ENCODE measurements at regions not wholly inside any gene's neighbourhood (a gene's known extent, or its start where the extent isn't known, plus 50 kb on each side); places are given as distances from the start of the nearest gene placed in this dataset.
"Not testable (repeated sequence)": the region's sequence is repeated elsewhere in the genome, so short reads cannot be mapped to it uniquely, and the experiment has no call there.

GRCh38 chr16:27627136-27627535, 77.2 kb downstream of the KATNIP start:
- H3K36me3 ChIP-seq (ENCODE audit: insufficient read depth, low read length) = no peaks in the 10 kb centered on the region
- H3K4me1 ChIP-seq (ENCODE audit: insufficient read depth, low read length) = peaks cover 8% of the 10 kb centered on the region
- no peak overlapping the region for H3K4me3 ChIP-seq (ENCODE audit: low read depth in 1 of 2, low read length in 2 of 2)
- no peaks in the 10 kb centered on the region for H3K9me3 ChIP-seq (ENCODE audit: low read length)
- no peak overlapping the region for H3K27ac ChIP-seq (ENCODE audit: low read depth, low read length)
- H3K9ac ChIP-seq (ENCODE audit: low read length) = no peak overlapping the region
- H3K27me3 ChIP-seq (ENCODE audit: control insufficient read depth in 1 of 2, insufficient read depth in 2 of 2, low read length in 2 of 2) = no peaks in the 10 kb centered on the region

- Histone ChIP-seq H3K9ac (ENCODE audit: low read length) (no peak overlapping the region), H3K4me3 (ENCODE audit: low read depth in 1 of 2, low read length in 2 of 2) (no peak overlapping the region), H3K36me3 (ENCODE audit: insufficient read depth, low read length) (no peaks in the 10 kb centered on the region), H3K27me3 (ENCODE audit: control insufficient read depth in 1 of 2, insufficient read depth in 2 of 2, low read length in 2 of 2) (no peaks in the 10 kb centered on the region), H3K9me3 (ENCODE audit: low read length) (no peaks in the 10 kb centered on the region), H3K4me1 (ENCODE audit: insufficient read depth, low read length) (peaks cover 8% of the 10 kb centered on the region), H3K27ac (ENCODE audit: low read depth, low read length) (no peak overlapping the region)
Measured at GRCh38 chr16:27628241-27628942, 78.4 kb downstream of the KATNIP start.

GRCh38 chr16:27628943-27629462, 79.1 kb downstream of the KATNIP start:
- not testable (repeated sequence) for H3K36me3 ChIP-seq (ENCODE audit: insufficient read depth, low read length); H3K27ac ChIP-seq (ENCODE audit: low read depth, low read length); H3K9ac ChIP-seq (ENCODE audit: low read length); H3K9me3 ChIP-seq (ENCODE audit: low read length); H3K4me3 ChIP-seq (ENCODE audit: low read depth in 1 of 2, low read length in 2 of 2); H3K27me3 ChIP-seq (ENCODE audit: control insufficient read depth in 1 of 2, insufficient read depth in 2 of 2, low read length in 2 of 2); H3K4me1 ChIP-seq (ENCODE audit: insufficient read depth, low read length)

GRCh38 chr16:27632216-27632615, 82.3 kb downstream of the KATNIP start:
- H3K27me3 ChIP-seq (ENCODE audit: control insufficient read depth in 1 of 2, insufficient read depth in 2 of 2, low read length in 2 of 2) = no peaks in the 10 kb centered on the region
- no peak overlapping the region for H3K27ac ChIP-seq (ENCODE audit: low read depth, low read length)
- no peaks in the 10 kb centered on the region for H3K36me3 ChIP-seq (ENCODE audit: insufficient read depth, low read length)
- H3K9ac ChIP-seq (ENCODE audit: low read length) = no peak overlapping the region
- no peaks in the 10 kb centered on the region for H3K4me1 ChIP-seq (ENCODE audit: insufficient read depth, low read length)
- no peaks in the 10 kb centered on the region for H3K9me3 ChIP-seq (ENCODE audit: low read length)
- H3K4me3 ChIP-seq (ENCODE audit: low read depth in 1 of 2, low read length in 2 of 2) = no peak overlapping the region

- Histone ChIP-seq H3K9ac (ENCODE audit: low read length) (no peak overlapping the region), H3K9me3 (ENCODE audit: low read length) (no peaks in the 10 kb centered on the region), H3K4me3 (ENCODE audit: low read depth in 1 of 2, low read length in 2 of 2) (no peak overlapping the region), H3K27me3 (ENCODE audit: control insufficient read depth in 1 of 2, insufficient read depth in 2 of 2, low read length in 2 of 2) (no peaks in the 10 kb centered on the region), H3K36me3 (ENCODE audit: insufficient read depth, low read length) (no peaks in the 10 kb centered on the region), H3K4me1 (ENCODE audit: insufficient read depth, low read length) (no peaks in the 10 kb centered on the region), H3K27ac (ENCODE audit: low read depth, low read length) (no peak overlapping the region)
Measured at GRCh38 chr16:27633221-27633620, 83.3 kb downstream of the KATNIP start.

- no peaks in the 10 kb centered on the region for H3K4me1 ChIP-seq (ENCODE audit: insufficient read depth, low read length)
- H3K27ac ChIP-seq (ENCODE audit: low read depth, low read length) = no peak overlapping the region
- H3K27me3 ChIP-seq (ENCODE audit: control insufficient read depth in 1 of 2, insufficient read depth in 2 of 2, low read length in 2 of 2) = no peaks in the 10 kb centered on the region
- no peak overlapping the region for H3K4me3 ChIP-seq (ENCODE audit: low read depth in 1 of 2, low read length in 2 of 2)
- H3K9me3 ChIP-seq (ENCODE audit: low read length) = no peaks in the 10 kb centered on the region
- H3K36me3 ChIP-seq (ENCODE audit: insufficient read depth, low read length) = no peaks in the 10 kb centered on the region
- H3K9ac ChIP-seq (ENCODE audit: low read length) = no peak overlapping the region
Measured at GRCh38 chr16:27633721-27634120, 83.8 kb downstream of the KATNIP start.

GRCh38 chr16:27634779-27635178, 84.8 kb downstream of the KATNIP start:
- Histone ChIP-seq H3K9me3 (ENCODE audit: low read length) (no peaks in the 10 kb centered on the region), H3K9ac (ENCODE audit: low read length) (no peak overlapping the region), H3K27ac (ENCODE audit: low read depth, low read length) (no peak overlapping the region), H3K4me3 (ENCODE audit: low read depth in 1 of 2, low read length in 2 of 2) (no peak overlapping the region), H3K36me3 (ENCODE audit: insufficient read depth, low read length) (no peaks in the 10 kb centered on the region), H3K4me1 (ENCODE audit: insufficient read depth, low read length) (no peaks in the 10 kb centered on the region), H3K27me3 (ENCODE audit: control insufficient read depth in 1 of 2, insufficient read depth in 2 of 2, low read length in 2 of 2) (no peaks in the 10 kb centered on the region)

- Histone ChIP-seq H3K27ac (ENCODE audit: low read depth, low read length) (no peak overlapping the region), H3K27me3 (ENCODE audit: control insufficient read depth in 1 of 2, insufficient read depth in 2 of 2, low read length in 2 of 2) (no peaks in the 10 kb centered on the region), H3K4me1 (ENCODE audit: insufficient read depth, low read length) (no peaks in the 10 kb centered on the region), H3K36me3 (ENCODE audit: insufficient read depth, low read length) (no peaks in the 10 kb centered on the region), H3K4me3 (ENCODE audit: low read depth in 1 of 2, low read length in 2 of 2) (no peak overlapping the region), H3K9me3 (ENCODE audit: low read length) (no peaks in the 10 kb centered on the region), H3K9ac (ENCODE audit: low read length) (no peak overlapping the region)
Measured at GRCh38 chr16:27636453-27637240, 86.7 kb downstream of the KATNIP start.

GRCh38 chr16:27638833-27639560, 89.1 kb downstream of the KATNIP start:
- H3K9me3 ChIP-seq (ENCODE audit: low read length) = no peaks in the 10 kb centered on the region
- no peaks in the 10 kb centered on the region for H3K27me3 ChIP-seq (ENCODE audit: control insufficient read depth in 1 of 2, insufficient read depth in 2 of 2, low read length in 2 of 2)
- no peaks in the 10 kb centered on the region for H3K4me1 ChIP-seq (ENCODE audit: insufficient read depth, low read length)
- no peaks in the 10 kb centered on the region for H3K36me3 ChIP-seq (ENCODE audit: insufficient read depth, low read length)
- H3K9ac ChIP-seq (ENCODE audit: low read length) = no peak overlapping the region
- no peak overlapping the region for H3K4me3 ChIP-seq (ENCODE audit: low read depth in 1 of 2, low read length in 2 of 2)
- H3K27ac ChIP-seq (ENCODE audit: low read depth, low read length) = no peak overlapping the region

- no peak overlapping the region for H3K4me3 ChIP-seq (ENCODE audit: low read depth in 1 of 2, low read length in 2 of 2)
Measured at GRCh38 chr16:27639561-27640276, 89.8 kb downstream of the KATNIP start.

GRCh38 chr16:27640277-27640600, 90.3 kb downstream of the KATNIP start:
- no peaks in the 10 kb centered on the region for H3K27me3 ChIP-seq (ENCODE audit: control insufficient read depth in 1 of 2, insufficient read depth in 2 of 2, low read length in 2 of 2)
- no peak overlapping the region for H3K9ac ChIP-seq (ENCODE audit: low read length)
- no peak overlapping the region for H3K27ac ChIP-seq (ENCODE audit: low read depth, low read length)
- H3K9me3 ChIP-seq (ENCODE audit: low read length) = no peaks in the 10 kb centered on the region
- H3K4me1 ChIP-seq (ENCODE audit: insufficient read depth, low read length) = no peaks in the 10 kb centered on the region
- H3K4me3 ChIP-seq (ENCODE audit: low read depth in 1 of 2, low read length in 2 of 2) = no peak overlapping the region
- no peaks in the 10 kb centered on the region for H3K36me3 ChIP-seq (ENCODE audit: insufficient read depth, low read length)

More at GRCh38 chr16:27639561-27640276, 89.8 kb downstream of the KATNIP start:
- Histone ChIP-seq H3K27me3 (ENCODE audit: control insufficient read depth in 1 of 2, insufficient read depth in 2 of 2, low read length in 2 of 2) (no peaks in the 10 kb centered on the region), H3K27ac (ENCODE audit: low read depth, low read length) (no peak overlapping the region), H3K9ac (ENCODE audit: low read length) (no peak overlapping the region), H3K9me3 (ENCODE audit: low read length) (no peaks in the 10 kb centered on the region), H3K36me3 (ENCODE audit: insufficient read depth, low read length) (no peaks in the 10 kb centered on the region), H3K4me1 (ENCODE audit: insufficient read depth, low read length) (no peaks in the 10 kb centered on the region)

Data from muscle layer of colon (tissue), 2 donors.